Naive thymus-derived CD8-positive, alpha-beta T cell (primary cell): ENCODE measurements at regions not wholly inside any gene's neighbourhood (a gene's known extent, or its start where the extent isn't known, plus 50 kb on each side); places are given as distances from the start of the nearest gene placed in this dataset.

Experiments
- ATAC-seq, 2 donors: fragments of 150-1000 bp; cut with Tn5 transposase in 1 of 2; sonication (Bioruptor Pico), chemical (Tn5 transposase) in 1 of 2; 1 replicate in 1 of 2; 2 replicates in 1 of 2; pipeline ENCODE4 v1.10.0; 2021; ENCODE audit warnings: mild to moderate bottlenecking in 2 of 2, moderate library complexity in 2 of 2
- POLR2A ChIA-PET: fragments of 350-600 bp; sonication (Branson Sonifier 250); formaldehyde crosslinking; loops from one replicate; lab custom pipeline; 2021; ENCODE audit warnings: antibody characterized with exemption; lab: Charles Lee
- DNase-seq, 10 donors: peaks; one replicate each; pipeline versions ENCODE4 v3.0.0 to v3.0.0-alpha.2; 2020 to 2022
- H3K27ac Mint-ChIP-seq, 10 donors: one replicate each; pipeline ENCODE4 v1.8.0; 2020 to 2022; ENCODE audit warnings: mild to moderate bottlenecking in 10 of 10, mixed read lengths in 10 of 10, moderate library complexity in 4 of 10, inconsistent platforms in 1 of 10
- H3K27me3 Mint-ChIP-seq, 5 donors: one replicate each; pipeline ENCODE4 v1.8.0; 2021 to 2022; ENCODE audit warnings: mixed read lengths in 5 of 5
- H3K36me3 Mint-ChIP-seq, 3 donors: one replicate each; pipeline ENCODE4 v1.8.0; 2020 to 2022; ENCODE audit warnings: mixed read lengths in 3 of 3, mild to moderate bottlenecking in 2 of 3, inconsistent platforms in 1 of 3
- H3K4me1 Mint-ChIP-seq, 4 donors: one replicate each; pipeline ENCODE4 v1.8.0; 2021 to 2022; ENCODE audit warnings: mixed read lengths in 4 of 4
- H3K4me3 Mint-ChIP-seq, 10 donors: one replicate each; pipeline ENCODE4 v1.8.0; 2020 to 2022; ENCODE audit warnings: mild to moderate bottlenecking in 10 of 10, mixed read lengths in 10 of 10, moderate library complexity in 6 of 10, inconsistent platforms in 1 of 10
- H3K9me3 Mint-ChIP-seq, 9 donors: one replicate each; pipeline ENCODE4 v1.8.0; 2020 to 2022; ENCODE audit warnings: mixed read lengths in 9 of 9, mild to moderate bottlenecking in 3 of 9, inconsistent platforms in 1 of 9, moderate library complexity in 1 of 9

- ATAC-seq (no peak), DNase-seq (no peak)
- H3K27me3 Mint-ChIP-seq = no peaks in the 10 kb centered on the region
- POLR2A ChIA-PET = no interaction called here
- H3K4me3 Mint-ChIP-seq = no peak overlapping the region
- H3K9me3 Mint-ChIP-seq = peaks cover 0 to 14% (median 3%) of the 10 kb centered on the region in 9 donors
- H3K36me3 Mint-ChIP-seq = no peaks in the 10 kb centered on the region
- H3K4me1 Mint-ChIP-seq = no peaks in the 10 kb centered on the region
- no peak overlapping the region for H3K27ac Mint-ChIP-seq
Observed at GRCh38 chr12:87254381-87255030, 774.7 kb downstream of the C12orf50 start.

GRCh38 chr12:87253157-87253556 lies 776.0 kb downstream of the C12orf50 start:
- POLR2A ChIA-PET = no interaction called here
- DNase-seq (no peak), ATAC-seq (no peak)
- H3K9me3 Mint-ChIP-seq = peaks cover 0 to 14% (median 3%) of the 10 kb centered on the region in 9 donors
- no peak overlapping the region for H3K4me3 Mint-ChIP-seq
- H3K27me3 Mint-ChIP-seq = no peaks in the 10 kb centered on the region
- H3K4me1 Mint-ChIP-seq = no peaks in the 10 kb centered on the region
- H3K27ac Mint-ChIP-seq = no peak overlapping the region
- H3K36me3 Mint-ChIP-seq = no peaks in the 10 kb centered on the region

GRCh38 chr12:87246726-87247125 lies 782.5 kb downstream of the C12orf50 start:
- ATAC-seq (no peak), DNase-seq (no peak)

DNA sequence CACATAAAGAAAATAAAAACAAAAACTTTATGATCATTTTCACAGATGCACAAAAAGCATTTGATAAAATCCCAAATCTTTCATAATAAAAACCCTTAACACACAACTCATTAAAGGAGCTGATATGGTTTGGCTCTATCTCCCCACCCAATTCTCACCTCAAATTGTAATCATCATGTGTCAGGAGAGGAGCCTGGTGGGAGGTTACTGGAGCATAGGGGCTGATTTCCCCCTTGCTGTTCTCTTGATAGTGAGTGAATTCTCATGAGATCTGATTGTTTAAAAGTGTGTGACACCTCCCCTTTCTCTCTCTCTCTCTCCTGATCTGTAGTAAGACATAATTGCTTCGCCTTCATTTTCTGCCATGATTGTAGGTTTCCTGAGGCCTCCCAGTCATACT lies 790.7 kb downstream of the C12orf50 start:
- Mint-ChIP-seq H3K4me1 (no peaks in the 10 kb centered on the region), H3K4me3 (no peak overlapping the region), H3K36me3 (no peaks in the 10 kb centered on the region), H3K27ac (no peak overlapping the region), H3K9me3 (peaks cover 0 to 19% (median 7%) of the 10 kb centered on the region in 9 donors), H3K27me3 (no peaks in the 10 kb centered on the region)
- no peak for DNase-seq
- POLR2A ChIA-PET = no interaction called here
- ATAC-seq = no peak

More at GRCh38 chr12:87246726-87247125, 782.5 kb downstream of the C12orf50 start:
- H3K4me3 Mint-ChIP-seq = no peak overlapping the region
- H3K27ac Mint-ChIP-seq = no peak overlapping the region
- no peaks in the 10 kb centered on the region for H3K4me1 Mint-ChIP-seq
- H3K36me3 Mint-ChIP-seq = no peaks in the 10 kb centered on the region
- H3K9me3 Mint-ChIP-seq = peaks cover 0 to 10% (median 2%) of the 10 kb centered on the region in 9 donors
- POLR2A ChIA-PET = no interaction called here
- H3K27me3 Mint-ChIP-seq = no peaks in the 10 kb centered on the region

- Mint-ChIP-seq H3K27ac (no peak overlapping the region), H3K27me3 (no peaks in the 10 kb centered on the region), H3K36me3 (no peaks in the 10 kb centered on the region), H3K9me3 (peaks cover 0 to 19% (median 4%) of the 10 kb centered on the region in 9 donors), H3K4me1 (no peaks in the 10 kb centered on the region), H3K4me3 (no peak overlapping the region)
- POLR2A ChIA-PET = no interaction called here
- DNase-seq = no peak
- no peak for ATAC-seq
Observed at GRCh38 chr12:87234898-87235297, 794.3 kb downstream of the C12orf50 start.

GRCh38 chr12:87233671-87234070 lies 795.5 kb downstream of the C12orf50 start:
- Mint-ChIP-seq H3K4me3 (no peak overlapping the region), H3K27me3 (no peaks in the 10 kb centered on the region), H3K4me1 (no peaks in the 10 kb centered on the region), H3K9me3 (peaks cover 0 to 13% (median 4%) of the 10 kb centered on the region in 9 donors), H3K27ac (no peak overlapping the region), H3K36me3 (no peaks in the 10 kb centered on the region)
- POLR2A ChIA-PET = no interaction called here
- no peak for DNase-seq
- ATAC-seq = no peak

GRCh38 chr12:87231818-87232217 lies 797.4 kb downstream of the C12orf50 start:
- H3K4me1 Mint-ChIP-seq = no peaks in the 10 kb centered on the region
- DNase-seq = no peak
- H3K36me3 Mint-ChIP-seq = no peaks in the 10 kb centered on the region
- no peak for ATAC-seq
- H3K27me3 Mint-ChIP-seq = no peaks in the 10 kb centered on the region
- peaks cover 0 to 9% (median 0%) of the 10 kb centered on the region in 9 donors for H3K9me3 Mint-ChIP-seq
- POLR2A ChIA-PET = no interaction called here
- H3K27ac Mint-ChIP-seq = no peak overlapping the region
- no peak overlapping the region for H3K4me3 Mint-ChIP-seq

- no peak for DNase-seq
- Mint-ChIP-seq H3K4me1 (no peaks in the 10 kb centered on the region), H3K9me3 (peaks cover 0 to 8% (median 0%) of the 10 kb centered on the region in 9 donors), H3K36me3 (no peaks in the 10 kb centered on the region), H3K27me3 (no peaks in the 10 kb centered on the region), H3K27ac (no peak overlapping the region), H3K4me3 (no peak overlapping the region)
- ATAC-seq = no peak
- POLR2A ChIA-PET = no interaction called here
Observed at GRCh38 chr12:87230441-87230840, 798.8 kb downstream of the C12orf50 start.

- H3K4me1 Mint-ChIP-seq = no peaks in the 10 kb centered on the region
- POLR2A ChIA-PET = no interaction called here
- no peak for ATAC-seq
- peaks cover 0 to 5% (median 0%) of the 10 kb centered on the region in 9 donors for H3K9me3 Mint-ChIP-seq
- no peak for DNase-seq
- H3K27me3 Mint-ChIP-seq = no peaks in the 10 kb centered on the region
- no peak overlapping the region for H3K4me3 Mint-ChIP-seq
- H3K27ac Mint-ChIP-seq = no peak overlapping the region
- H3K36me3 Mint-ChIP-seq = no peaks in the 10 kb centered on the region
Observed at GRCh38 chr12:87227162-87227561, 802.0 kb downstream of the C12orf50 start.

DNA sequence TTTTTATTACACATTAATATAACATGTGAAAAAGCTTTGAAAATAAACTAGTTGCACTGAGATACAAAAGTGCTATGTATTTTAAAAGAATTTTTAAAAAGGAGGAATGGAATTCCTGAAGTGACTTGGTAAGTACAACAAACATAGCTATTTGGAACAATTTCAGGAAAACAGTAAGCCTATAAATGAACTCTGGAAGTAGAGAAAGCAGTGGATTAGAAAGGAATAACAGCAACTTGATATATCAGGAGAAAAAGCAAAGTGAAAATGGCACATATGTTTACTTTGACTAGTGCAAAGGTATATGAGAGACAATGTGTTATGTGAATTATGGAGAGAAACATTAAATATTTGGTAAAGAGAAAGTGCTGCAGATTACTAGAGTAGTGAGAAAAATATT lies 811.7 kb downstream of the C12orf50 start:
- no peak for DNase-seq
- H3K27me3 Mint-ChIP-seq = no peaks in the 10 kb centered on the region
- H3K9me3 Mint-ChIP-seq = peaks cover 0 to 4% (median 0%) of the 10 kb centered on the region in 9 donors
- no peaks in the 10 kb centered on the region for H3K36me3 Mint-ChIP-seq
- no peak for ATAC-seq
- H3K4me1 Mint-ChIP-seq = no peaks in the 10 kb centered on the region
- POLR2A ChIA-PET = no interaction called here
- no peak overlapping the region for H3K27ac Mint-ChIP-seq
- H3K4me3 Mint-ChIP-seq = no peak overlapping the region

DNA sequence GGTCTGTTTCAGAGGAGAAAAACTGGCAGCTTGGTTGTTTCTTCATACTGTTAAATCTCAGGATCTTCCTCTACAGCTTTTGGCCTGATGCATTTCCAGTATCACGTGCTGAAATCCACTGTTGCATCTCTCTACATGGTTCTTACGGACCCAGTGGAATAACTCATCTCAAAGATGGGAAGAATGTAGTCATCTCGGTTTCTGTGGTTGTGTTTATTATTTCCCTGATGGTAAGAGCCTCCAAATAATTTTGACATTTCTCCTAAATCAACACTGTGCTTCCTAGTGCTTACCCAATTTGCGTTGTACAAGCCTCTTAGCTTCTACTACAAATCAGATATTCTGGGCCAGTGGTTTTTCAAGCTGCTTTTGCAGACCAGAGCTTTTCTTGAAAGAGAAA lies 812.8 kb downstream of the C12orf50 start:
- Mint-ChIP-seq H3K4me3 (no peak overlapping the region), H3K4me1 (no peaks in the 10 kb centered on the region), H3K36me3 (no peaks in the 10 kb centered on the region), H3K27ac (no peak overlapping the region), H3K9me3 (peaks cover 0 to 5% (median 0%) of the 10 kb centered on the region in 9 donors), H3K27me3 (no peaks in the 10 kb centered on the region)
- DNase-seq = no peak
- POLR2A ChIA-PET = no interaction called here
- ATAC-seq = no peak

DNA sequence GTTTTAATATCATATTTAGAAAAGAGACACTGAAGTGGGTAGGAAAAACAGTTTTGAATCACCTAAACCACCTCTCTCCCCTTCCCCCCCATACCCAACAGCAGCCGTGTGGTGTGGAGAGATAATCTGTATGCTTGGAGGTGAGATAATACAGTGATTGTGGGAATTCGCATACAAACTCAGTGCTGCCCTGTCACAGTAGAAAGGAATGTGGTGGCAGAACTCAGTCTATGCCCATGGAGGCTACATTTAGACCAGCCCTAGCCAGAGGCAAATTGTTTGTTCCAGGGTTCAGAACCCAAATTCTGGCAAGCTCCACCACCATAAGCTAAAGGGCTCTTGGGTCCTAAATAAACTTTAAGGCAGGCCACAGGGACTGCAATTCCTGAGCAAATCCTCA lies 827.0 kb downstream of the C12orf50 start:
- ATAC-seq (no peak), DNase-seq (no peak)
- Mint-ChIP-seq H3K9me3 (peaks cover 4 to 30% (median 15%) of the 10 kb centered on the region in 9 donors), H3K4me3 (no peak overlapping the region), H3K4me1 (no peaks in the 10 kb centered on the region), H3K36me3 (no peaks in the 10 kb centered on the region), H3K27me3 (no peaks in the 10 kb centered on the region), H3K27ac (no peak overlapping the region)
- POLR2A ChIA-PET = no interaction called here

DNA sequence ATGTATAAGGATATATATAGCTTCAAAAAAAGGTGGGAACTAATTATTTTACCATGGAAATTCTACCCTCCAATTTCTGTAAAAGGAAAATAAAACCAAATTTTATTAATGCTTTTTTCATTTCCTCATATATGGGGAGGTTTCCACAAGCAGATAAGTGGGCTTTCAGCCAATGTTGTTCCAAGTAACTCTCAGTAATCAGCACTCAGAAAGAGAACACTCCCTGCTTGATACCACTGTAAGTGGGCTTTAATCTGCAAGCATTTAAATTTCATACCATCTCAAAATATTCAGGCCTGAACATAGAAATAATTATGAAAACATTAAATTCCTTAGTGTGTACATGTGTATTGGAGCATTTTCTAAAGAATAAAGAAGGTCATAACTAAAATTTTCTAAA lies 827.6 kb downstream of the C12orf50 start:
- Mint-ChIP-seq H3K36me3 (no peaks in the 10 kb centered on the region), H3K4me3 (no peak overlapping the region), H3K27ac (no peak overlapping the region), H3K4me1 (no peaks in the 10 kb centered on the region), H3K27me3 (no peaks in the 10 kb centered on the region), H3K9me3 (peaks cover 1 to 28% (median 12%) of the 10 kb centered on the region in 9 donors)
- ATAC-seq = no peak
- POLR2A ChIA-PET = no interaction called here
- no peak for DNase-seq
